ENCODE measurements at regions not wholly inside any gene's neighbourhood (a gene's known extent, or its start where the extent isn't known, plus 50 kb on each side); places are given as distances from the start of the nearest gene placed in this dataset.
"Not testable (repeated sequence)": the region's sequence is repeated elsewhere in the genome, so short reads cannot be mapped to it uniquely, and the experiment has no call there.

DNA sequence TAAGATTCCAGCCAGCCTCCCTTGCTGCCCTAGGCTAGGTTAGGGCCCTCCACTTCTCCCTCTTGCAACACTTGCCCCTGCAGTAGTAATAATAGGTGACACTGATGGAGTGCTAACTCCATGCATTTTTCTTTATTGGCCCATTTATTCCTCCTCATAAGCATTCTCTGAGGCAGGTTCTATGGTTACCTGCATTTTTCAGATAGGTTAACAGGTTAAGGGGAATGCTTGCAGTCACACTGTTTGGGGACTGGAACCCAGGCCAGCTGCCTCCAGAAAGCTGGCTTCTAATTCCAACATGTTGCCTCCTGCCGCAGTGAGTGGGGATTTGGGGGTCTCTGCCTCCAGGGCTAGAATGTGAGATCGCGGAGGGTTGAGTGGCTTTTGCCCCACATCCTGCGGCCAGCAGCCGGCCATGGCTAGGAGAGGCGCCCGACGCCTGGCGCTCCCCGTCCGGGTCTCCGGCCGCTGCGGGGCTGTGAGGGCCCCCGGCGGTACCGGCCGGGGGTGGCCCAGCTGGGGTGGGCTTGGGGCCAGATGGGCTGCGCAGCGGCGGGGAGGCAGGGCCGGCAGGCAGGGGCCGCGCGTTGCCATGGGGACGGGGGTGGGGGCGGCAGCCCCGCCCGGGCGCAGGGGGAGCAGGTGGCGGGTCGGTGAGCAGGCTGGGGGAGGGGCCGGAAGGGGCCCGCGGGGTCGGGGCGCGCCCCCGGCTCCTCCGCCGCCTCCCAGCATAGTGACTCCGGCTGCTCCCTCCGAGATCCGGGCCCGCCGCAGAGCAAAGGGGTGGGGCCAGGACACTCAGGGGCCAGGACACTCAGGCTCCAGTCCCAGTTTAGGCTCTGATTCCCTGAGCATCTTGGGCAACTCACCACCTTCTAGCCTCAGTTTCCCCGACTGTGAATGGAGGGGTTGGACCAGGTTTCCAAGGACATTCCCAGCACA is 68.4 kb upstream of the SSBP3 start:
- peak; percentile 69 for DNase-seq

- DNase-seq, result no peak
Observed at GRCh38 chr1:54471588-54471987, 65.4 kb upstream of the SSBP3 start.

GRCh38 chr1:54469444-54469843 is 63.2 kb upstream of the SSBP3 start:
- DNase-seq, result not testable (repeated sequence)

DNA sequence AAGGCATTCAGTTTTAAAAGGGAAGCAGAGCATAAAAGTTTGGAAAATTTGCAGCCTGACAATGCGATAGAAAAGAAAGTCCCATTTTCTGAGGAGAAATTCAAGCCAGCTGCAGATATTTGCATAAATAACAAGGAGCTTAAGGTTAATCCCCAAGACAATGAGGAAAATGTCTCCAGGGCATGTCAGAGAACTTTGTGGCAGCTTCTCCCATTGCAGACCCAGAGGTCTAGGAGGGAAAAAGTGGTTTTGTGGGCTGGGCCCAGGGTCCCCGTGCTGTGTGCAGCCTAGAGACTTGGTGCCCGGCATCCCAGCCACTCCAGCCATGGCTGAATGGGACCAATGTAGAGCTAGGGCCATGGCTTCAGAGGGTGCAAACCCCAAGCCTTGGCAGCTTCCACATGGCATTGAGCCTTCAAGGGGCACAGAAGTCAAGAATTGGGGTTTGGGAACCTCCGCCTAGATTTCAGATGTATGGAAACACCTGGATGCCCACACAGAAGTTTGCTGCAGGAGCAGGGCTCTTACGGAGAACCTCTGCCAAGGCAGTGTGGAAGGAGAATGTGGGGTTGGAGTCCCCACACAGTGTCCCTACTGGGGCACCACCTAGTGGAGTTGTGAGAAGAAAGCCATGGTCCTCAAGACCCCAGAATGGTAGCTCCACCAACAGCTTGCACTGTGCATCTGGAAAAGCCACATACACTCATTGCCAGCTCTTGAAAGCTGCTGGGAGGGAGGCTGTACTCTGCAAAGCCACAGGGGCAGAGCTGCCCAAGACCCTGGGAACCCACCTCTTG is 62.3 kb upstream of the SSBP3 start:
- not testable (repeated sequence) for DNase-seq

DNA sequence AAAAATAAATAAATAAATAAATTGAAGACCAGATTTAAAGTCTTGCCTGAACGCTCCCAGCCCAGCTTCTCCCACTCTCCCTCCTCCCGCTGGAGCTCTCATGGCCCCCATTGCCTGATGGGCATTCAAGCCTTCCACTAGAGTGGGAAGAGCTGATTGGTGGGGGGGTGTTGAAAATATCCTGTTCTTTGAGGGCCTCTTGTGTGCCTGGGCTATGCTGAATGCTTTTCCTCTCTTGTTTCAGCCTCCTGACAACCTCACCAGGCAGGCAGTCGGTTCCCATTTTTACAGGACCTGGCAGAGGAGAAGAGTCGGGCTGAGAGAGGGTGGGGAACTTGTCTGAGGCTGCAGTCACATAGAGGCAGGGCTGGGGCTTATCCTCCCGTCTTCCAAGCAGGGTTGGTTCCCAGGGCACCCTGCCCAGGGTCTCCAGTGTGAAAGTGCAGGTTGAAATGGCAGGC is 59.2 kb upstream of the SSBP3 start:
- DNase-seq, result peak; percentile 47

DNA sequence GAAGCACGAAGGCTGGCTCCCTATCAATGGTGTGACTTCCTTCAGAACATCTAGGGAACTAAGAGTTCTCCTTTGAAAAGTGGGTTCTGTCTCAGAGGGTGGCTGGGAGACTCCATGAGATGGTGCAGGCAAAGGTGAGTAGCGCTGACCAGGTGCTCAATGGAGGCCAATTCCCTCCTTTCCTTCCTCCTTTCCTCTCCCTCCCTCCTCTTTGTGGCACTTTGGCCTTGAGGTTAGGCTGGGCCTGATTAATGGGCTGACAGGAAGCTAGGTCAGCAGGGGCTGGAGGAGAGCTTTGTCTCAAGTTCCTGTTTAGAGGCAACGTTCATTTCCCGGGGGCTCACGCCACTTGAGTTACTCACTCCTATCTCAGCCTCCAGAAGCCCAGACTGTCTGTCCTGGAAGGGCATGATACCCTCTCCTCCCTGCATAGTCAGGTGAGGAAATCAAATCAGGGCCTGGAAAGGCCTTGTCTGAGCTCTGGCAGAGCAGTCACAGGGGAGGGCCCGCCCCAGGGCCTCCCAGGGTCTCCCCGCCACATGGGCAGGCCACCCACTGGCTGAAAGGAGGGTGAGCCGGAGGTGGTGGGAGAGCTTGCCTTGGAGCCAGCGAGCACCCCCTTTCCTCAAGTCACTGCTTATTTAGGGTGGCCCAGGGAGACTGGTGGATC is 58.4 kb upstream of the SSBP3 start:
- DNase-seq, result no peak

DNA sequence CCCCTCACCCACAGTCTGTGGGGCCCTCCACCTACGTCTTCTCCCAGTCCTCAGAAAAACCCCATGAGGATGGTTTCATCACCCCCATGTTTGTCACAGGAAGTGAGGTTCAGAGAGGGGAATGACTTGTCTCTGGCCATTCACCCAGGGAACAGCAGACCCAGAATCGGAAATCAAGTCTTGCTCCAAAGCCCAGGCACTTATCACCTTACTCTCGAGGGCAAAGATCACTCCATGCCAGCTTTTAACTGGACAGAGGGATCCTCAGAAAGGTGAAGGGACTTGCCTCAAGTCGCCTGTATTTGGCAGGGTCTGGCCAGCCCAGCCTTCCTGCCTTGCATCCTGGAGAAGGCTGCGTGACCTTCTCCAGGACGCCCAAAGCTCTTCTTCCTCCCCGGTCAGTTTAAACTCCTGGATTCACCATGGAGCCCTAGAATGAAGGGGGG is 57.9 kb upstream of the SSBP3 start:
- DNase-seq, result no peak

- no peak for DNase-seq
Observed at GRCh38 chr1:54463259-54464030, 57.3 kb upstream of the SSBP3 start.

DNA sequence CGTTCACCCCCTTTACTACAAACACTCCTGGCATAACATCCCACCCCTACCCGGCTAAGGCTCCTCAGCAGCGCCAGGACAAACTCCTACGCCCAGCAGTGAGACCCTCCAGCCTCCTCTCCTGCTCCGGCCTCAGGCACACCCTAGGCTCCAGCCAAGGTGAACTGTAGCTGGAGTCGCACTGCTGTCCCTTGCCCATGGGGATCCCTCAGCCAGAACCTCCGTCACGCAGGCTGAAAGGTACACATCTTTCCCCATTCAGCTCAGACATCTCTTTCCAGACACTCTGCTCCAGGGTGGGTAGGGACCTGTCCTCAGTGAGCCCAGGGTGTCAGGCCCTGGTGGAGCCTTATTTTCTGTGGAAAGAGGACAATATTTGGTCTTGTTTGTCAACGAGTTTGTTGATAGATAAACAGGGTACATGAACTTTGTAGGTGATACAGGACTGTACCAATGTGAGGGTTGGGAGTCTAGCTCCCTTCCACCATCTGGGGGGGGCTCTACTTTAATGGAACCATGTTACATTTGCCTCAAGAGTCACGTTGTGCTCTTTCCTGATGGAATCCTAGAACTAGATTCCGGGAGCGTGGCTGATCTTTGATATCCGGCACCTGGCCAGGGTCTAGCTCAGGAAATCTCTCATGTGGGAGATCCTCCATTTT is 56.5 kb upstream of the SSBP3 start:
- DNase-seq, result no peak

GRCh38 chr1:54461731-54462596 is 55.8 kb upstream of the SSBP3 start:
- no peak for DNase-seq

GRCh38 chr1:54460861-54461387 is 54.7 kb upstream of the SSBP3 start:
- no peak for DNase-seq

DNA sequence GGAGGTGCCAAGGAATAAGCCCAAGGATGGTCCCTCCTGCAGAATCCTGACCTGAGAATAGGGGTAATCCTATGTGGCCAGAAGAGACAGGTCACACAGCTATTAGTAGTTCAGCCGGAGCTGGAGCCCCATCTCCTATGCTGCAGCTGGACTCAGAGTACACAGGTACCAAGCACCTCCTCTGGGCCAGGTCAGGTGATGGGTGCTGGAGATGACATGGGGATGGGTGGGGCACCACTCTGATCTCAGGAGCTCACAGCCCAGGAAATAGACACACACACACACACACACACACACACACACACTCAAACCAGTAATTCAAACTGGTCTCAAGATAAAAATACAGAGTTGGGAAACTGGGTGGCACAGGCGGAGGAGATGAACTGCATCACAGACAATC is 54.2 kb upstream of the SSBP3 start:
- no peak for DNase-seq

GRCh38 chr1:54459726-54460191 is 53.6 kb upstream of the SSBP3 start:
- no peak for DNase-seq

DNA sequence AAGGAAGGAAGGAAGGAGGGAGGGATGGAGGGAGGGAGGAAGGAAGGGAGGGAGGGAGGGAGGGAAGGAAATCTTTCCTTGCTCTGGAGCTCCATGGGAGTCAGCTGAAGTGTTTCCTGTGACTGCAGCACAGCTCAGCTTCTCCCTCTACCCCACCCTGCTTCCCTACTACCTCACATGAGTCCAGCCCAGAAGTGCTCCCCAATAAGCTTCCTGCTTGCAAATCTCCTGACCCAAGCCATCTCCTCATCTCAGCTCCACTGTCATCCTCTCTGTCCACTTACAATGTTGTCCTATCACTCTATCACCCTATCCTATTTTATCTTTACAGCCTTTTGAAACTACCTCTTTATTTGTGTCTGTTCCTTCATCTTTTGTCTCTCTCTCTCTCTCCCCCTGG is 52.9 kb upstream of the SSBP3 start:
- DNase-seq, result no peak

DNA sequence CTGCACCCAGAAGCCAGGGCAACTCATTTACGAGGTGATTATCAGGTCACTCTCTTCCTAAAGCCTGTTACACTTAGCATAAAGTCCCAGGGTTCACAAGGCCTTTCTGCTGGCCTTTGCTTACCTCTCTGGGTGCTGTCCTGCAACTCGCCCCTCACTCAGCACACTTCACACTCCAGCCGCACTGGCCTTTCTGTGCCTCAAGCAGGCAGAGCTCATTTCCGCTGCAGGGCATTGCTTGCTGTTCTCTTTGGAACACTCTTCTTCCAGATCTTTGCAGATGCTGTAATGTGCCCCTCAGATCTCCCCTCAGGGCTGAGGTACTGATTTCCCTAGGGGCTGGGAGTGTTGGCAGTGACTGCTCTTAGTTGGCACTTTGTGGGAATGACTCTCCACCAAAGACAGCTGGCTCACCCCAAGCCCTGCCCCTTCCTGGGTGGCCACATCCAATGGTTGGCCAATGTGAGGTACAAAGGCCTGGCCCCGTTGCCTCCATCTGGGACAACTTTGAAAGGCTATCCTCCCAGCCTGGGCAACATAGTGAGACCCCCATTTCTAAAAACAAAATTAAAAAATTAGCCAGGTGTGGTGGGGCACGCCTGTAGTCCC is 50.8 kb upstream of the SSBP3 start:
- no peak for DNase-seq

DNA sequence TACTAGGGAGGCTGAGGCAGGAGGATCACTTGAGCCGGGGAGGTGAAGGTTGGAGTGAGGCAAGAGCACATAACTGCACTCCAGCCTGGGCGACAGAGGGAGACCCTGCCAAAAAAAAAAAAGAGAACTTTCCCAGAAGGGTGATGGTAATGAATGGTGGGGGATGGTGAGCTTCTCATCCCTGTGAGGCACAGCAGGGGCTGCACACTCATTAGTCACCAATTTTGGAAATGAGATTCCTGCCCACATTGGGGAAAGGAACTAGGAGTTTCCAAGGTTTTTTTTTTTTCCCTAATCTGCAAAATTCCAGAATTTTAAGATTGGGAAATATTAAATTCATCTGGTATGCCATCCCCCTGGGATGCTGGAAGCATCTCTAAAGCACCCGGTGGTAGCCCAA is 50.2 kb upstream of the SSBP3 start:
- no peak for DNase-seq

Data from left hindlimb (tissue), 1 donor.